MG63 (cell line): ENCODE measurements at regions not wholly inside any gene's neighbourhood (a gene's known extent, or its start where the extent isn't known, plus 50 kb on each side); places are given as distances from the start of the nearest gene placed in this dataset.

Experiments used
- DNase-seq: peaks from one replicate; pipeline ENCODE4 v3.0.0-alpha.2; 2020
- H3K27me3 ChIP-seq: fragments of 250-450 bp; sonication (Bioruptor Pico); 2 replicates; pipeline ENCODE4 v1.5.1; 2020; ENCODE audit warnings: mild to moderate bottlenecking, moderate library complexity
- H3K36me3 ChIP-seq: fragments of 250-450 bp; sonication (Bioruptor Pico); 2 replicates; pipeline ENCODE4 v1.5.1; 2020; ENCODE audit warnings: mild to moderate bottlenecking, moderate library complexity
- H3K4me3 ChIP-seq: fragments of 250-450 bp; sonication (Bioruptor Pico); 2 replicates; pipeline ENCODE4 v1.5.1; 2020; ENCODE audit warnings: mild to moderate bottlenecking, moderate library complexity
- H3K9me3 ChIP-seq: fragments of 250-450 bp; sonication (Bioruptor Pico); 2 replicates; pipeline ENCODE4 v1.5.1; 2020; ENCODE audit warnings: mild to moderate bottlenecking, moderate library complexity

DNA sequence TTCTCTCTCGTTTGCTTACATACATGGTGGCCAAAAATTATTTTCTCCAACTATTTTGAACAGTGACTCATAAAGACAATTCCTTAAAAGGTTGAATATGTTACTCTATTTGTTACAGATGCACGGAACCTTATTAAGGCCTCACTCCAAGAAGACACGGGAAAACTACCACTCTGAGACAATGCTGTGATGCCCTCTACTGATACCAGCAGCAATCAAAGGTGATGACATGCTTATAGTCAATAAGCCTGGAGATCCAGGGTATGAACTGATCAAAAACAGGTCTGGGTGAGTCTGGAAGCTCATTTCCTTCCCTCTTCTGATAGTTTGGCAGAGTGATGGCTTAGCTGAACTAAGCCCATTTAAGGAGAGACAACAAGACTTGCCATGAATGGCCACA lies 563.0 kb downstream of the LRRIQ3 start:
- Histone ChIP-seq H3K9me3 (no peaks in the 10 kb centered on the region), H3K36me3 (no peaks in the 10 kb centered on the region), H3K27me3 (no peaks in the 10 kb centered on the region; the same call in 1 of the 2 replicates), H3K4me3 (no peak overlapping the region)
- DNase-seq, result no peak

DNA sequence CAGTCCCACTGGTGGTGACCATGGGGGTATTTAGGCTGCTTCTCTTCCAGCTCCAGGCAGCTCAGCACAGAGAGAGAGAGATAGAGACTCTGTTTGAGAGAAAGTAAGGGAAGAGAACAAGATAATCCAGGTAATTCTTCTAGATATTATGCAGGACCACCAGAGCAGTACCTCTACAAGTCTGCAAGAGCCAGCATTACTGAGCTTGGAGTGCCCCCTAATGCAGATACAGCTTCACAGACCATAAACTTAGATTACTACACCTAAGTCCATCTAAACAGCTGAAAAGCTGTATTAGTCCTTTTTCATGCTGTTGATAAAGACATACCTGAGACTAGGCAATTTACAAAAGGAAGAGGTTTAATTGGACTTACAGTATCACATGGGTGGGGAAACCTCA lies 570.3 kb downstream of the LRRIQ3 start:
- no peaks in the 10 kb centered on the region for H3K27me3 ChIP-seq
- no peaks in the 10 kb centered on the region for H3K36me3 ChIP-seq
- no peak for DNase-seq
- H3K4me3 ChIP-seq, result no peak overlapping the region
- H3K9me3 ChIP-seq, result no peaks in the 10 kb centered on the region

DNA sequence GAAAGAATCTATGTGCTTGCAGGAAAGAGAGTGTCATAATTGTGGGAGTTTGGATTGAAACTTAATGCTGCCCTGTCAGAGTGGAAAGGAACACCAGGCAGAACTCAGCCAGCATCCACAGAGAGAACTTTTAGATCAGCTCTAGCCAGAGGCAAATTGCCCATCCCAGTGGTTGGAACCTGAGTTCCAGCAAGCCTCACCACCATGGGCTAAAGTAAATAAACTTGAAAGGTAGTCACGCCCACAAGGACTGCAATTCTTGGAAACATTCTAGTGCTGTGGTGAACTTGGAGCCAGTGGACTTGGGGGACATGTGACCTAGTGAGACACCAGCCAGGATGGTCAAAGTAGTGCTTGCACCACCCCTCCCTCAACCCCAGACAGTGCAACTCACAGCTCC lies 571.6 kb downstream of the LRRIQ3 start:
- Histone ChIP-seq H3K9me3 (no peaks in the 10 kb centered on the region), H3K27me3 (no peaks in the 10 kb centered on the region), H3K36me3 (no peaks in the 10 kb centered on the region), H3K4me3 (no peak overlapping the region)
- DNase-seq, result no peak

DNA sequence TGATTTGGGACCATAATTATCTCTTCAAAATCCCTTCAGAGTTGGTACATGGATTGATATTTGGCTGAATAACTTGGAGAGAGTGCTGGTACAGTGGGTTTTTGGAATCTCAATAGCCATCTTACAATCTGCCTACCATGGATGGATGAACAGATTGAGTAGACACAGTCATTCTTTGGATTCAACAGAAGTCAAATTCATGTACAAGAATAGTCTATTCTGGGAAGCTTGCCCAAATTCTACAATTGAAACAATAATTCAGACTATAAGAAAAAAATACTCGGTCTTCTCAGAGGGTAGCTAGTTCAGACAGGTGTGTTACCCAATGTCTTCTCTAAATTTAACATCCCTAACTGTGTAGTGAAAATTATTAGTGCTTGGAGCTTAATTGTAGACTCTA lies 574.0 kb downstream of the LRRIQ3 start:
- H3K27me3 ChIP-seq, result no peaks in the 10 kb centered on the region
- no peaks in the 10 kb centered on the region for H3K9me3 ChIP-seq
- no peaks in the 10 kb centered on the region for H3K36me3 ChIP-seq
- no peak for DNase-seq
- no peak overlapping the region for H3K4me3 ChIP-seq

DNA sequence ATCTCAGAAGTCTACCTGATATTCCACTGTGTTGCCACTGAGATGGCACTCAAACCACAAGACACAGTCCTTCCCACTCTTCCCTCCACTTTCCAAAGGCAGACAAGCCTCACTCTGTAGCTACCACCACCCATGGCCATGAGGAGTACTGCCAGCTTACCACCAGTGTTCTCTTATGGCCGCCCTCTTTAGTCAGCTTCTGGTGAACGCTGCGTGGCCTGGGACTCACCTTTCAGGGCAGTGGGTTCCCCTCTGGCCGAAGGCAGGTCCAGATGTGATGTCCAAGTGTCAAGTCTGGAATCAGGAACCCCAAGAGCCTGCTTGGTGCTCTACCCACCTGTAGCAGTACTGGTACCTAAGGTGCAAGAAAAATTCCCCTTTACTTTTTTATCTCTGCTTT lies 580.8 kb downstream of the LRRIQ3 start:
- Histone ChIP-seq H3K36me3 (no peaks in the 10 kb centered on the region), H3K9me3 (no peaks in the 10 kb centered on the region), H3K4me3 (no peak overlapping the region), H3K27me3 (no peaks in the 10 kb centered on the region)
- DNase-seq, result no peak

DNA sequence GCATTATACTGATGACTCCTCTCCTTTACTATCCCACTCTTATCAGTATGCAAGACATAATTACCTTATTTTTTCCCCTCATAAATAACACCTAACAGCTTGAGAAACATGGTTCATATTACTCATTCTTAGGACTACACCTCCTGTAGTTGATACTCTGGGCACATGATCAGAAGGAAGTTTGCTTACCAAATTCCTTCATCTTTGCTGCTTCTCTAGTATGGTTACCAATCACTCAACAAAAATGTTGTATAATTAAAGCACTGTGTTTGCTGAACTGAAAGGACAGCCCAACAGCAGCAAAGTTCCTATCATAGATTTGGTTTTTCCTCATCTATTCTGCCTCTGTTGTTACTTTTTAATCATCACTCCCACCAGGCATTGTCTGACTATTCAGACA lies 586.3 kb downstream of the LRRIQ3 start:
- DNase-seq, result no peak
- H3K27me3 ChIP-seq, result no peaks in the 10 kb centered on the region
- no peaks in the 10 kb centered on the region for H3K9me3 ChIP-seq
- H3K36me3 ChIP-seq, result no peaks in the 10 kb centered on the region
- H3K4me3 ChIP-seq, result no peak overlapping the region

DNA sequence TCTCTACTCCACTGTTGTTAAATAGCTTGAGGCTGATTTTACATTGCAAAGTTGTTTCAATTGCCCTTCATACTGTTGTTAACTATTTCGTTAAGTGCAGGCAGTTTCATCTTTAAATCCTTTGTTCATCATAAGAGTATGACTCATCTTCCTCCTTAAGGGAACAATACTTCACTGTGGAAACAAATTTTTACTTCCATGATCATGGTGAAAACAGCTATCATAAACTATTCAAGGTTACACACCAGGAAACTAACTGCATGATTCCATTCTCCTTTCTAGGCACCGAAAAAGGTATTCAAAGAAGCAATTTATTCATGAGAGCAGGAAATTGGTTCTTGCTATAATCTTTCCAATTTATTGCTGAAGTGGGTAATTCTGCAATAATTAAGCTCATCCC lies 593.2 kb downstream of the LRRIQ3 start:
- DNase-seq, result no peak
- Histone ChIP-seq H3K36me3 (no peaks in the 10 kb centered on the region), H3K9me3 (no peaks in the 10 kb centered on the region), H3K27me3 (no peaks in the 10 kb centered on the region), H3K4me3 (no peak overlapping the region)

DNA sequence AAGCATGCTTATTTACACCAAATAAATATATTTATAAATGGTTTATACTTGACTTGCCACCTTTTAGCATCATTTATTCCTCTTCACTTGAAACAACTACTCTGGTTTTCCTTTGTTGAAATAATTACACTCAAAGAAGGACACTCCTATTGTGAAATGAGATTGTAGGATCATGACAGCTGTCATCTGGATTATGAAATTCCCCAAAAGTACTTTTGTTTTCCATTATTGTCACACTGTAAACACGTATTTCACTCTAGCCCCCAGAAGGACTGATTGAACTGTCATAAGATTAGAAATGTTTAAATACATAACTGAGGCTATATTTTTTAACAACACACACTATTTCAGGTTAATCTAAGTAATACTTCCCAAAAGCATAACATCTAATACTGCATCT lies 593.8 kb downstream of the LRRIQ3 start:
- H3K36me3 ChIP-seq, result no peaks in the 10 kb centered on the region

DNA sequence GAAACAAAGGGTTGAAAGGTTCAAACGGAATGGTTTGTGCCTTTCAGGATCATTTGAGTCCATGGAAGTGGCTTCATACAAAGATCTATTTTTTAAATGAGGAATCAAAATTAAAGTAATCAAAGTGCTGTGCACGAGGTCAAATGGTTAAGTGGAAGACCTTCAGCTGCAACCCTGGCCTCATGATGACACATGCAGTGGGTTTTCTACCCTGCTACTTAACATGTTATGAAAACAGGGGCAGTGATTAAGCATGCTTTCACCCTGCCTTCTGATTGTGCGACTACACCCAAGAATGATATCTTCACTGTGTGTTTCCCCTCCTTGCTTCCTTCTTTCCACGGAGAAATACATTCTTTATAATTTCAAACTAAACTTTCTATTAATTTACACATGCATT lies 604.2 kb downstream of the LRRIQ3 start:
- Histone ChIP-seq H3K27me3 (no peaks in the 10 kb centered on the region), H3K4me3 (no peak overlapping the region), H3K9me3 (no peaks in the 10 kb centered on the region), H3K36me3 (no peaks in the 10 kb centered on the region)
- no peak for DNase-seq

More for the DNA sequence above, 593.8 kb downstream of the LRRIQ3 start:
- H3K27me3 ChIP-seq, result no peaks in the 10 kb centered on the region
- DNase-seq, result no peak
- no peaks in the 10 kb centered on the region for H3K9me3 ChIP-seq
- no peak overlapping the region for H3K4me3 ChIP-seq

DNA sequence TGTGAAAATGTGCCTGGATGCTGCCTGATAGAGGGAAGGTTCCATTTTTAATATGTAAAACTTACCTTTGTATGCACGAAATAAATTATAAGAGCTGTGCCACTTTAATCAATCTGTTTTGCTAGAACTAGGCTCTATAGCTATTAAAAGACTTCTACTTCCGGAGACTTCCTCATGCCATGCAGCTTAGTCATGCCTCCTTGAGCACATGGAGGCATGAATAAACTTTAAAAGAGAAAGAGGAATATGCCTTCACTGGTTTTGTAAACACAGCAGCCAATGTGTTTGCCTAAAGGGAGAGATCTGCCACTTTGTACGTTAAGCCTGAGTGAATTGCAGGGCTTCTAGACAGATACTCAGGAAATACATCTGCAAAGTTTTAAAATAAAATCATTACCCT lies 604.6 kb downstream of the LRRIQ3 start:
- Histone ChIP-seq H3K36me3 (no peaks in the 10 kb centered on the region), H3K9me3 (no peaks in the 10 kb centered on the region), H3K4me3 (no peak overlapping the region), H3K27me3 (no peaks in the 10 kb centered on the region)
- peak; percentile 51 for DNase-seq

DNA sequence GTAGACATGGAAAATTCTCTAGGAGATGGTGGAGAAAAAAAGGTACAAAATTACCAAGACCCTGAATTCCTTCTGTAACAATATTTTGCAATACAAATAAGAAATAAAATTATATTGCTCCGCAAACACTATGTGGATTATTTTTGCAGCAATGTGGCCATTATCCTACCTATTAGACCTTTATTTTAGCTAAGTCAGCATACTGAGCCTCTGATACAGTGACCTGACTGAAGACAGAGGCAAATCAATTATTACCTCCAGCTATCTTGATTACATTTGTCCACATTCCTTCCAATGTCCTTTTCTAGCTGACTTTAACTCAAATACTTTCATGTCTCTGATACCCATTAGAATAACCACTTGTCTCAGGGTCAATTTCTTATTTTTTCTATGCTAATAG lies 610.9 kb downstream of the LRRIQ3 start:
- H3K27me3 ChIP-seq, result no peaks in the 10 kb centered on the region
- H3K9me3 ChIP-seq, result no peaks in the 10 kb centered on the region
- H3K36me3 ChIP-seq, result no peaks in the 10 kb centered on the region
- H3K4me3 ChIP-seq, result no peak overlapping the region
- no peak for DNase-seq

DNA sequence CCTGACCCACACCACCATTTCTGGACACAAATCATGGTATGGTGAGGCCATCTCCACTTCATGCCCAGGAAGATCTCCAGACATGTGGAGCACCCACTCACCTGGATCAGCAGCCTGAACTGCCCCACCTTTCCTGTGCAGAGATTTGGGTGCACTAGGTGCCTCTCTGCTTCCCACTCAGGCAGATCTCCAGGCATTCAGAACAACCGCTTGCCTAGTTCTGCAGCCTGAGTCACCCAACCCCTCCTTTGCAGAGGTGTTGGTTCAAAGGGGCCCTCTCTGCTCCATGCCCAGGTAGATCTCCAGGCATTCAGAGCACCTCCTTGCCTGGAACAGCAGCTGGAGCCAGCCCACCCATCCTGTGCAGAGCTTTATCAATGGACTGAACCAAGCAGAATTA lies 620.8 kb downstream of the LRRIQ3 start:
- no peaks in the 10 kb centered on the region for H3K9me3 ChIP-seq

DNA sequence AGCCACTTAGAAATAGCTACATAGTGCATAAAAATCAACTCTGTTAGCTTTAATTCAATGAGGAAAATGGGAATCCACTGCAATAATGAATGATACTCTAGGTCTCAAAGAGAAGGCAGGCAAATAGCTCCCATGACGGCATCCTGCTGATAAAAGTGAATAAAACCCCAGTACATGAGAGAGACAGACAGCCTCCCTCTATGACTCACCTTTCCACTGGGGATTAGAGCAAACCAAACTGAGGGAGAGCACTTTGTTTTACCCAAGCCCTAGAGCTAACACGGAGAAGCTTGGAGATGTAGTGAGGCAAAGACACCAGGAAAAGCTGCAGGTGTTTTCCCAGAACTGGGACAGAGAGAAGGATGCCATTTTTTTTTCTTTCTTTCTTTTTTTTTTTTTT lies 621.9 kb downstream of the LRRIQ3 start:
- Histone ChIP-seq H3K27me3 (no peaks in the 10 kb centered on the region), H3K36me3 (no peaks in the 10 kb centered on the region), H3K4me3 (no peak overlapping the region), H3K9me3 (no peaks in the 10 kb centered on the region)
- no peak for DNase-seq

More for the DNA sequence above, 620.8 kb downstream of the LRRIQ3 start:
- no peak overlapping the region for H3K4me3 ChIP-seq
- H3K27me3 ChIP-seq, result no peaks in the 10 kb centered on the region
- no peaks in the 10 kb centered on the region for H3K36me3 ChIP-seq
- DNase-seq, result no peak

DNA sequence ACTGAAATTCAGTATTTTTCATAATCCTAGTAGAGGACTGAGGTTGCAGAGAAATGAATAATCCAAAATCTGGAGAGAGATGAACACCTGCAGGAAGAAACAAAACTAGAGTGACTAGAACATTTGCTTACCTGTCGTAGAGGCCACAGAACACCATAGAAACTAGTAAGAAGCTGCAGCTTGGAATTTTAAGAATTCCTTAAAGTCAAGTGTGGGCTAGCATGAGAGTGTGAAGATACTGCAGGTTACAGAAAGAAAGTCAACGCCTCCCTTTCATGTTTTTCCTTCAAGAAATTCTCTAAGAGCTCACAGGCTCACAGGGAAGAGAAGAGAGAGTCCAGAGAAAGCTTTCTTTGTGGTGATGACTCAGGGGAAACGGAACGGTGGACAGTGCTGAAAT lies 633.7 kb downstream of the LRRIQ3 start:
- DNase-seq, result no peak
- no peaks in the 10 kb centered on the region for H3K27me3 ChIP-seq
- H3K4me3 ChIP-seq, result no peak overlapping the region
- no peaks in the 10 kb centered on the region for H3K9me3 ChIP-seq
- H3K36me3 ChIP-seq, result no peaks in the 10 kb centered on the region

DNA sequence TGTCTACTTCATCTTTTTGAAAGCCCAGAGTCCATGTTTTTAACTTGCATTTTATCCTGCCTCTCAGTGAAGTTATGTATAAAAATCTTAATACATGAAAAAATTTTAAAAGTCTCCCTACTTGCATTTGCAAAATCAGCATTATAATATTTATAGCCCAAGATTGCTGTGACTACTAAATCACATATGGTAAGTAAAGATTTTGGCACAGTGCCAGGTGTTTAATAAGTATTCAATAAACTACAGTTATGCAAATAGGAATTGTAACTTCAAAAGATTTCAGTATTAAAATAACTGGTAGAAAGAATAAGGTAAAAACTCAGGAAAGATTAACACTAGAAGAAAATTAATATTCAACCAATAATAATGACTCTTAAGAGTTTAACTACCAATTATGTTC lies 641.7 kb downstream of the LRRIQ3 start:
- DNase-seq, result no peak

DNA sequence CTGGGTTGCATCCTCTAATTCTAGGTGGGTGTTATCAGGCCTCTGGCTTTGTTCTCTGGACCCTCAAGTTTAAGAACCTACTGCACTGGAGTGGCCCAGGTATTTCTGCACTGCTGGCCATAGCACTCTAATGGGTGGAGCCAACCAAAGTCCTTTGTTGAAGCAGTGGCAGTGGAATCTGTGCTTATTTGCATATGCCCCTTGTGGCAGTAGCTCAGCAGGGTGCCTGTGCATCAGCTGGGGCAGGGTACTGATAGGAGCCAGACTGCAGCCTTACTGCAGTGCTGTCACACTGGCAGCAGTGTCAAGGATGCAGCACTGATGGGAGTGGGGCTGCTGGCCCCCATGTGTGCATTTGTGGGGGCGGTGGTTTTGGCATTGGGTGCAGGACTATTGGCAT lies 660.6 kb downstream of the LRRIQ3 start:
- no peaks in the 10 kb centered on the region for H3K36me3 ChIP-seq

More for the DNA sequence above, 641.7 kb downstream of the LRRIQ3 start:
- Histone ChIP-seq H3K36me3 (no peaks in the 10 kb centered on the region), H3K9me3 (no peaks in the 10 kb centered on the region), H3K4me3 (no peak overlapping the region), H3K27me3 (no peaks in the 10 kb centered on the region)

DNA sequence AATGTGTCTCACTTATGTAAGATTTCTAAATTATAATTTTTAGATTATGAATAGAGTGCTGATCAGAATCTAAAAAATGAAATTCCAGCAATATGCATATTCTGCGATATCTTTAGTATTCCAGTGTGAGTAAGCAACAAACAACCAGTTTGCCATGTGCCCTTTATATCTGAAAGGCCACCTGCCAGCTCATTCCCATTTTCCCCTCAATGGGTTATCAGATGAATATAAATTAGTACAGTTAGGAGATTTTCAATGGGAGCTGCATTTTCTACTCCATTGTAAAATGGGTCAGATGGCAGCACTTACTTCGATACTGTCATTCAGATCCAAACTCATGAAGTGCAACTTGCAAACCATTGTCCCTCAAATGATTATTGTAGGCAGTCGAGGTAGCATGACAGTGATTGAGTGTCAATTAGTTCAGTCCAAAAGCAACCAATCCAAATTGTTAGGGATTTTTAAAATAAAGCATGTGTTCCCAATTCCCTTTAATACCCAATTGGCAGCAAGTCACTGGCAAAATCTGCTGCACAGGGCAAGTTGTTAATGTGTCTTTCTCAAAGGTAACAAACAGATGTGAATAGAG lies 680.3 kb downstream of the LRRIQ3 start:
- H3K27me3 ChIP-seq, result no peaks in the 10 kb centered on the region
- H3K9me3 ChIP-seq, result no peaks in the 10 kb centered on the region
- H3K4me3 ChIP-seq, result no peak overlapping the region
- H3K36me3 ChIP-seq, result no peaks in the 10 kb centered on the region
- no peak for DNase-seq

More for the DNA sequence above, 660.6 kb downstream of the LRRIQ3 start:
- H3K27me3 ChIP-seq, result no peaks in the 10 kb centered on the region
- no peak overlapping the region for H3K4me3 ChIP-seq
- DNase-seq, result no peak
- H3K9me3 ChIP-seq, result no peaks in the 10 kb centered on the region

DNA sequence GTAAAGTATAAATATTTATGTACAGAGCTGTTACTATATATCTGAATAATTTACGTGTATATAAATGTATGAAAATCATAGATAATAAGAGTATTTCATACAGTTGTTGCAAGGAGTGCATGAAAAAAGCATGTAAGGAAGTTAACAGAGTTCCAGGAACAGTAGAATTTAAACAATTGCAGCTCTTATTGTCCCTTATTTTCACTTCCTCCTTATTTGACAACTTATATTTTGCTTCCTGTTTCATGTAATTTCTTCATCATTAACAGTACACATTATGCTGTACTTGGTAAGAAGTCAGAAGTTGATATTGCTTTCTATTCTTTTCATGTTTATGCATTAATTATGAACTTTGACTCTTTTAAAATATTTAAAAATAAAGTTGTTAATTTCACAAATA lies 681.5 kb downstream of the LRRIQ3 start:
- Histone ChIP-seq H3K9me3 (no peaks in the 10 kb centered on the region), H3K4me3 (no peak overlapping the region), H3K27me3 (no peaks in the 10 kb centered on the region), H3K36me3 (no peaks in the 10 kb centered on the region)
- no peak for DNase-seq

DNA sequence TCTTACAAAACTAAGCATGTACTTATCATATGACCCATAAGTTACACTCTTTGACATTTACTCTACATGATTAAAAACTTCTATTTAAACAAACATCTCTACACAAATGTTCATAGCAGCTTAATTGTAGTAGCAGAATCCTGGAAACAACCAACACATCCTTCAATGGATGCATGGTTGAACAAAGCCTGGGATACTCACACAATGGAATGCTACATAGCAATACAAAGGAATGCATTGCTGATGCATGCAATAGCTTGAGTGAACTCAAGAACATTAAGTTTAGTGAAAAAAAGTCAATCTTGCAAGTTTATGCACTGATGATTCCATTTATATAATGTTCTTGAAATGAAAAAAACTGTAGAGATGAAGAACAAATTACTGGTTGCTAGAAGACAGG lies 686.9 kb downstream of the LRRIQ3 start:
- Histone ChIP-seq H3K9me3 (no peaks in the 10 kb centered on the region), H3K36me3 (no peaks in the 10 kb centered on the region), H3K4me3 (no peak overlapping the region), H3K27me3 (no peaks in the 10 kb centered on the region; the same call in 1 of the 2 replicates)
- no peak for DNase-seq
